ENCODE measurements at regions not wholly inside any gene's neighbourhood (a gene's known extent, or its start where the extent isn't known, plus 50 kb on each side); places are given as distances from the start of the nearest gene placed in this dataset.

GRCh38 chr1:177786176-177786745 is 183.6 kb downstream of the SEC16B start:
- no peak for DNase-seq (ENCODE audit: low spot score)

GRCh38 chr1:177784936-177785335 is 184.9 kb downstream of the SEC16B start:
- DNase-seq (ENCODE audit: low spot score), result no peak

GRCh38 chr1:177784409-177784808 is 185.4 kb downstream of the SEC16B start:
- DNase-seq (ENCODE audit: low spot score), result no peak

- DNase-seq (ENCODE audit: low spot score), result no peak
Measured at GRCh38 chr1:177783051-177783450, 186.8 kb downstream of the SEC16B start.

- peak; percentile 71 for DNase-seq (ENCODE audit: low spot score)
Measured at GRCh38 chr1:177780096-177780700, 189.7 kb downstream of the SEC16B start.

- no peak for DNase-seq (ENCODE audit: low spot score)
Measured at GRCh38 chr1:177779166-177779965, 190.5 kb downstream of the SEC16B start.

- DNase-seq (ENCODE audit: low spot score), result no peak
Measured at GRCh38 chr1:177775924-177776323, 193.9 kb downstream of the SEC16B start.

GRCh38 chr1:177772386-177772960 is 197.4 kb downstream of the SEC16B start:
- DNase-seq (ENCODE audit: low spot score), result no peak

- DNase-seq (ENCODE audit: low spot score), result no peak
Measured at GRCh38 chr1:177771688-177772087, 198.2 kb downstream of the SEC16B start.

- no peak for DNase-seq (ENCODE audit: low spot score)
Measured at GRCh38 chr1:177770096-177770495, 199.8 kb downstream of the SEC16B start.

GRCh38 chr1:177755851-177756560 is 213.9 kb downstream of the SEC16B start:
- no peak for DNase-seq (ENCODE audit: low spot score)

GRCh38 chr1:177754603-177755002 is 215.3 kb downstream of the SEC16B start:
- DNase-seq (ENCODE audit: low spot score), result no peak

- DNase-seq (ENCODE audit: low spot score), result no peak
Measured at GRCh38 chr1:177753655-177754054, 216.2 kb downstream of the SEC16B start.

GRCh38 chr1:177748080-177748801 is 221.6 kb downstream of the SEC16B start:
- no peak for DNase-seq (ENCODE audit: low spot score)

GRCh38 chr1:177746155-177746554 is 223.7 kb downstream of the SEC16B start:
- DNase-seq (ENCODE audit: low spot score), result no peak

- no peak for DNase-seq (ENCODE audit: low spot score)
Measured at GRCh38 chr1:177744906-177745305, 225.0 kb downstream of the SEC16B start.

GRCh38 chr1:177741476-177741875 is 228.4 kb downstream of the SEC16B start:
- no peak for DNase-seq (ENCODE audit: low spot score)

- DNase-seq (ENCODE audit: low spot score), result no peak
Measured at GRCh38 chr1:177739780-177740179, 230.1 kb downstream of the SEC16B start.

- no peak for DNase-seq (ENCODE audit: low spot score)
Measured at GRCh38 chr1:177737456-177737855, 232.4 kb downstream of the SEC16B start.

GRCh38 chr1:177732178-177732577 is 237.7 kb downstream of the SEC16B start:
- no peak for DNase-seq (ENCODE audit: low spot score)

GRCh38 chr1:177729646-177730045 is 240.2 kb downstream of the SEC16B start:
- DNase-seq (ENCODE audit: low spot score), result no peak

GRCh38 chr1:177723533-177723932 is 246.3 kb downstream of the SEC16B start:
- no peak for DNase-seq (ENCODE audit: low spot score)
